Bronchial epithelial cell (primary cell): ENCODE measurements at regions not wholly inside any gene's neighbourhood (a gene's known extent, or its start where the extent isn't known, plus 50 kb on each side); places are given as distances from the start of the nearest gene placed in this dataset.
"Not testable (repeated sequence)": the region's sequence is repeated elsewhere in the genome, so short reads cannot be mapped to it uniquely, and the experiment has no call there.

Experiments used
- DNase-seq: peaks from one replicate; pipeline ENCODE4 v3.0.0-alpha.2; 2010; ENCODE audit warnings: low read depth
- FAIRE-seq: peaks from 2 replicates; lab custom pipeline; 2011; peaks lifted over from hg19 to GRCh38; lab: Jason Lieb, UNC
- H3K27me3 ChIP-seq: 2 replicates; pipeline ENCODE4 v1.5.1; 2011; ENCODE audit warnings: low read length; ENCODE audit not compliant: control insufficient read depth, insufficient read depth
- H3K36me3 ChIP-seq: 2 replicates; pipeline ENCODE4 v1.5.1; 2011; ENCODE audit warnings: low read length; ENCODE audit not compliant: control insufficient read depth, insufficient read depth
- H3K4me3 ChIP-seq: 2 replicates; pipeline ENCODE4 v1.5.1; 2011; ENCODE audit warnings: mild to moderate bottlenecking, low read depth, low read length, control low read depth
- TF ChIP-seq, protein P1 (sequence below): IDR thresholded peaks from 2 replicates; pipeline ENCODE4 v1.5.1; 2011; ENCODE audit warnings: mild to moderate bottlenecking, moderate library complexity, low read length, control low read depth, inconsistent platforms; ENCODE audit not compliant: insufficient read depth, severe bottlenecking

DNA sequence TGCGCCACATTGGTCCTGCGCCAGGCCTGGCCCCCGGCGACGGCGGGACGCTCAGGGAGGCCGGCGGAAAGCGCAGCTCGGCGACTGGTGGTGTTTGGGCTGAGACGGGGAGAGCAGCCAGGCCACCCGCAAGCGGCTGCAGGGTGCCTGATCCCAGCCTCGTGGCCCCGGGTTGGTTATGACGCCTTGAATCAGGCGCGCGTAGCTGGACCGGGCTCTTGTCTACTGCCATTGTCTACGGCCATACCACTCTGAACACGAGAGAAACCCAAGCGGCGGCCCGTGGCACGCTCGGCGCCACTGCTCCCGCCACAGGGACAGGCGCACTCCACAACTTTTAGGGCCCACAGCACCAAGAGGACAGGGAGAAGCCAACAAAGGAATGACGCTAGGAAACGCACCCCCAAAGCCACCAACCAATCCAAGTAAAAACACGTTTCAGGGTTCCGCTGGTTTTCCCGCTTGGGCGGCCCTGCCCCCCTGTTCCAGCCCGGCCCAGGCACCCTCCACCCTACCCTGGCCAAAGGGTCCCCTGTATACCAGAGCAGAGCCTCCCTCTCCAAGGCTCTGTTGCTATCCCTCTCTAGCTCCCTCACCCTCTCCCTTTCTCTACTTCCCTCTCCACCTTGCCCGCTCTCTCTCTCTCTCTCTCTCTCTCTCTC, 1849.3 kb upstream of the DEFB115 start:
- no peaks in the 10 kb centered on the region for H3K36me3 ChIP-seq
- H3K27me3 ChIP-seq = no peaks in the 10 kb centered on the region
- FAIRE-seq (no peak), DNase-seq (no peak)
- H3K4me3 ChIP-seq = no peak overlapping the region
- TF ChIP-seq, protein P1, sequence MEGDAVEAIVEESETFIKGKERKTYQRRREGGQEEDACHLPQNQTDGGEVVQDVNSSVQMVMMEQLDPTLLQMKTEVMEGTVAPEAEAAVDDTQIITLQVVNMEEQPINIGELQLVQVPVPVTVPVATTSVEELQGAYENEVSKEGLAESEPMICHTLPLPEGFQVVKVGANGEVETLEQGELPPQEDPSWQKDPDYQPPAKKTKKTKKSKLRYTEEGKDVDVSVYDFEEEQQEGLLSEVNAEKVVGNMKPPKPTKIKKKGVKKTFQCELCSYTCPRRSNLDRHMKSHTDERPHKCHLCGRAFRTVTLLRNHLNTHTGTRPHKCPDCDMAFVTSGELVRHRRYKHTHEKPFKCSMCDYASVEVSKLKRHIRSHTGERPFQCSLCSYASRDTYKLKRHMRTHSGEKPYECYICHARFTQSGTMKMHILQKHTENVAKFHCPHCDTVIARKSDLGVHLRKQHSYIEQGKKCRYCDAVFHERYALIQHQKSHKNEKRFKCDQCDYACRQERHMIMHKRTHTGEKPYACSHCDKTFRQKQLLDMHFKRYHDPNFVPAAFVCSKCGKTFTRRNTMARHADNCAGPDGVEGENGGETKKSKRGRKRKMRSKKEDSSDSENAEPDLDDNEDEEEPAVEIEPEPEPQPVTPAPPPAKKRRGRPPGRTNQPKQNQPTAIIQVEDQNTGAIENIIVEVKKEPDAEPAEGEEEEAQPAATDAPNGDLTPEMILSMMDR = no peak

DNA sequence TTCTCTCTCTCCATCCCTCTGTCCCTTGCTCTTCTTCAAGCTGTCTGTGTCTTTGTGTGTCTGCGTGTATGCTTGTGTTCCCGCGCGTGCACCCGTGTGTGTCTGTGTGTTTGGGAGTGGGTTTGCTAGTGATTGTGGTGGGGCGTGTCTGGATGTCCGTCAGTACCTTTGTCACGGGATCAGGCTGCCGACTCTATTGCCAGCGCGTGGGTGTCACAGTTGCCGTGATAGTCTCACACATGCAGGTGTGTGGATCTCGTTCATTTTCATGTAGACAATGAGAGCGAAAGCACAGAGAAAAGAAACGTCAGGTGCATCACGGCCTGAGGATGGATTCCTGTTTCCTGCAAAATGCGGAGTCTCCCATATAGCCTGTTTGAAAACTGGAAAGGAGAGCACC, 1848.8 kb upstream of the DEFB115 start:
- H3K27me3 ChIP-seq = not testable (repeated sequence)

DNA sequence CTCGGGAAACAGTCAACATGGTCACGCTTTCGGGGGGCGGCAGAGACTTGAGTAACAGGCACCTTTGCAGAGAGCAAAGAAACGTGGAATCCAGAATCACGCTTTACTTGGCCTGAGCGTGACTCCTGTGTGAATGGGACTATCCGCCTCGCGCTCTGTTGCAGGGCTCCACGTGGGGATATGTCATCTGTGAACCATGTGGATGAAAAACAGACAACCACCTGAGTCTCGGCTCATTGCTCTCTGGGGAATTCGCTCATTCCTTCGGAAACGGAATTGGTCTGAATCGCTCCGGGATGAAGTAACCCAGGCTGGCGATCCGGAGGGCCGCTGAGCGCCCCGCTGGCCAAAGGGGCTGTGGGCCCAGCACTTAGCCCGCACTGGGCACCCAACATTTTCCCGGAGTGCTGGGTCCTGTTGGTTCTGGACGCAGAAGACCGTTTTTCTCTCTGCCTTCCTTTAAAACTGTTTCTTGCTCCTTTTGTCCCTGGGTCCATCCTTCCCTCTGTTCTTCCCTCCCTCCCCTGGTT, 1848.2 kb upstream of the DEFB115 start:
- H3K4me3 ChIP-seq, DNase-seq, H3K27me3 ChIP-seq, H3K36me3 ChIP-seq, FAIRE-seq: not testable (repeated sequence)

More for the DNA sequence above, 1848.8 kb upstream of the DEFB115 start:
- H3K36me3 ChIP-seq, FAIRE-seq, H3K4me3 ChIP-seq, DNase-seq: not testable (repeated sequence)

DNA sequence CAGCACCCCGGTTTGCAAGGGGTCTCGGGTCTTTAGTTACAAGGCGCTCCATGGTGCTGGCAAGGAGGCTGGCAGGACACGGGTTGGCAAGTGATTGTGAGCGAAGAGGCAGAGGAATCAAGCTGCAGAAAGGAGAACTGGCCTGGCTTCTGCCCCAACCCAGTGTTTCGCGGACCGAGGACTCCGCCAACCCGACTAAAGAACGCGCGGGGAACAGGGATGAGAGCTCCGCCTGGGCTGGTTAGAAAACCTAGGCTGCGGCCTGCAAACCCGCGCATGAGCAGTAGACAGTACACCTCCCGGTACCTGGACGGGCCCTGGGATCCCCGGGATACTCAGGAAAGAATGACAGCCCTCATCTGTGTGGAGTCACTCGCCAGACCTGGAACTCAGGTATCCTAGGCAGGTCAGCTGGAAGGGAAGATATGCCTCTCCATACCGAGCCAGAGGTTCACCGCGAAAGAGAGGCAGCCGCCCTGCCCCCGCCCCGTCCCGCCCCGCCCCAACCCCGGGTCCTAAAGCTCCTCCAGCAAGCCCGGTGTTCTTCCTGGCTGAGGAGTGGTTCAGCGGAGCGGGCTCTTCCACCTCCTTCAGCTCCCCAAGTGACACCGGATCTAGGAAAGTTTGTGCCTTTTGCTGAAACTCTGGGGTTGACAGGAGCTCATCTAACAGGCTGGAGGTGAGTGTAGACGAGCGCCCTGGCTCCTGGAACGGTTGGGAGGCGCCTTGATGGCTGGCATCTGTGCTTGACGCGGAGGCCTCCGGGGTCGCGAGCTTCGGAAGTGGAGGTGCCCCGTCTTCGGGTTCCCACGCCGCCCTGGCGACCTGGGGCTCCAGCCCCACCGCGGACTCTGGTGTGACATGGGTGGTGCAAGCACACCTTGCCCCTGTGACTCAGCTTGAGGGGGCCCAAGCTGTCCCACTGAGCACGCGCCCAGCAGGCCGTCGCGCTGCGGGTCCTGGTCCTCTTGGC, 1847.3 kb upstream of the DEFB115 start:
- H3K36me3 ChIP-seq = no peaks in the 10 kb centered on the region
- no peaks in the 10 kb centered on the region for H3K27me3 ChIP-seq
- TF ChIP-seq, protein P1 = no peak
- DNase-seq (no peak), FAIRE-seq (no peak)
- H3K4me3 ChIP-seq = no peak overlapping the region

DNA sequence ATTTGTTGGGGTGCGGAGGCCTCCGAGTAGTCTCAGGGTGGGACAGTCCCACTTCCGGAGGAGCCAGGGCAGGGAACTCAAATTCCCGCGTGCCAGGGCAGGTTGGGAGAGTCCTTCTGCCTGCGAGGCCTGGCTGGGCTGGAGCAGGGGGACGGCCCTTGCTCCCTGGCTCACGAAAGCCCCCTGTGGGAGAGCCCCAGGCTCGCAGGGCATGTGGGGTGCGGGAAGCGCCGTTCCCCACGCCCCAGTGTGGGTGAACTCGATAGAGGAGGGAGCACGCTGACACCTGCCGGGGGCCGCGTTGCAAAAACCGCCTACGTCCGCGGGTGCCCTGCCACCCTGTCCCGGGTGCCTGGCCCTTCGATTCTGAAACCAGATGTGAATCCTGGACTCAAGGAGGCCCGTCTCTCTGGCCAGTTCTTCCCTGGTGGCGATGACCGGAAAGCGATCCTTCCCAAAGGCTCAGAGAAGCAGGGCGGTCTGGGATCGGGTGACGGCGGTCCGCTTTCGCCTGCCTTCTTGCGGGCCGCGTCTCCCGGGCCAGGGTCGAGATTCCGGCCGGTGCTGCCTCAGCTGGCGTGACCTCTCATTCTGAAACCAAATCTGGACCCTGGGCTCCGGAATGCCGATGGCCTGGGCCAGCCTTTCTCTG, 1846.5 kb upstream of the DEFB115 start:
- Histone ChIP-seq H3K36me3 (no peaks in the 10 kb centered on the region), H3K27me3 (no peaks in the 10 kb centered on the region), H3K4me3 (no peak overlapping the region)
- TF ChIP-seq, protein P1 = no peak
- DNase-seq (no peak), FAIRE-seq (no peak)

DNA sequence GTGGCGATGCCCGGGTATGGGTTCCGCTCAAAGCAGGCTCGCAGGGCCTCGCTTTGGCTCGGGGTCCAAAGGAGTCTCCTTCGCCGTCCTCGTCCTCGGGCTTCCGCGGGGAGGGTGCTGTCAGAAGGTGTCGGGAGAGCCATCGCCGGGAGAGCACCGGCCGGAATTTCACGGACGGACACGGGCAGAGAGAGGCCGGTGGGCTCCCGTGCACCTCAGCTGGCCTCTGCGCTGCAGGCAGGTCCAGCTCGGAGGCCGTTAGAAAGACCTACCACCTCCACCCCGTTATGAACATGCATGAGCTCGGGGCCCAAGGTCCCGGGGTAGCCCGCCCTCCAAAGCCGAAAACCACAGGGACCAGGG, 1846.0 kb upstream of the DEFB115 start:
- FAIRE-seq, H3K27me3 ChIP-seq, H3K36me3 ChIP-seq, H3K4me3 ChIP-seq, DNase-seq: not testable (repeated sequence)

DNA sequence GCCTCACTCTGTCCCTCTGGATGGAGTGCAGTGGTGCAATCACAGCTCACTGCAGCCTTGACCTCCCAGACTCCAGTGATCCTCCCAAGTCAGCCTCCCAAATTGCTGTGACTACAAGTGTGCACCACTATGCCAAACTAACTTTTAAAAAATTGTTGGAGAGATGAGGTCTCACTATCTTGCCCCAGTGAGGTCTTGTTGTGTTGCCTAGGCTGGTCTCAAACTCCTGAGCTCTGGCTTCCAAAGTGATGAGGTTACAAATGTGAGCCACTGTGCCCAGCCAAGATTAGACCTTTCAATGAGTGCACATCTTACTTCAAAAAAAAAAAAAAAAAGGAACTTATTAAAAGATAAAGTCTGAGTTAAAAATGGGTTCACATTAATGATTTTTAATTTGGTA, 1838.1 kb upstream of the DEFB115 start:
- Histone ChIP-seq H3K27me3 (no peaks in the 10 kb centered on the region), H3K36me3 (no peaks in the 10 kb centered on the region), H3K4me3 (no peak overlapping the region)
- DNase-seq (no peak), FAIRE-seq (no peak)
- TF ChIP-seq, protein P1 = no peak
